GM19324 (cell line): ENCODE measurements at regions not wholly inside any gene's neighbourhood (a gene's known extent, or its start where the extent isn't known, plus 50 kb on each side); places are given as distances from the start of the nearest gene placed in this dataset.
A peak's percentile ranks its signal among the peaks of the same experiment; 100 is the strongest.
"Not testable (repeated sequence)": the region's sequence is repeated elsewhere in the genome, so short reads cannot be mapped to it uniquely, and the experiment has no call there.

Source experiments
- ATAC-seq: cut with Tn5 transposase; IDR thresholded peaks from one replicate; pipeline ENCODE4 v1.9.1; 2021; ENCODE audit warnings: mild to moderate bottlenecking, moderate library complexity; ENCODE audit not compliant: unreplicated experiment, low FRiP score

DNA sequence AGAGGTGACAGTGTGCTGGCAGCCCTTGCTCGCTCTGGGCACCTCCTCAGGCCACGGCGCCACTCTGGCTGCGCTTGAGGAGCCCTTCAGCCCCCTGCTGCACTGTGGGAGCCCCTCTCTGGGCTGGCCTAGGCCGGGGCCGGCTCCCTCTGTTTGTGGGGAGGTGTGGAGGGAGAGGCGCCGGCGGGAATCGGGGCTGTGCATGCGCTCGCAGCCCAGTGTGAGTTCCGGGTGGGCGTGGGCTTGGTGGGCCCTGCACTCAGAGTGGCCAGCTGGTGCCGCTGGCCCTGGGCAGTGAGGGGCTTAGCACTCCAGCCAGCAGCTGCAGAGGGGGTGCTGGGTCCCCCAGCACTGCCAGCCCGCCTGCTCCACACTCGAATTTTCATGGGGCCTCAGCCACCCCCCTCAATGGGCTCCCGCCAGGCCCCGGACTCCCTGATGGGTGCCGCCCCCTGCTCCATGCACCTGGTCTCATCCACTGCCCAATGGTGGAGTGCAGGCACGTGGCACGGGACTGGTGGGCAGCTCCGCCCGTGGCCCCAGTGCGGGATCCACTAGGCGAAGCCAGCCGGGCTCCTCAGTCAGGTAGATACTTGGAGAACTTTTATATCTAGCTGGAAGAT is 96.7 kb upstream of the BET1 start:
- ATAC-seq = no peak

DNA sequence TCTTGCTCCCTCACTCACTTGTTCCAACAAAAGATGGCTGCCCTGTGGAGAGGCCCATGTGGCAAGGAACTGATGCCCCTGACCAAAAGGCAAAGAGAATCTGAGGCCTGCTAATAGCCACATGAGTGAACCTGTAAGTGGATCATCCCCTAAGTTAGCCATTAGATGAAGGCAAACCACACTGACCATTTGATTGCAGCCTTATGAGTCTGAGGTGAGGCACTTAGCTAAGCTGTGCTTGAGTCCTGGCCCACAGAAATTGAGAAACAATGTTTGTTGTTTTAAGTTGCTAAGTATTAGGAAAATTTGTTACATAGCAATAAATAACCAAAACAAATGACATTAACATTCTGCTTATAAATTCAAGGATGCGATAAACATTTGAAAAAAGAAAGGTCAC is 100.1 kb upstream of the BET1 start:
- ATAC-seq = no peak

DNA sequence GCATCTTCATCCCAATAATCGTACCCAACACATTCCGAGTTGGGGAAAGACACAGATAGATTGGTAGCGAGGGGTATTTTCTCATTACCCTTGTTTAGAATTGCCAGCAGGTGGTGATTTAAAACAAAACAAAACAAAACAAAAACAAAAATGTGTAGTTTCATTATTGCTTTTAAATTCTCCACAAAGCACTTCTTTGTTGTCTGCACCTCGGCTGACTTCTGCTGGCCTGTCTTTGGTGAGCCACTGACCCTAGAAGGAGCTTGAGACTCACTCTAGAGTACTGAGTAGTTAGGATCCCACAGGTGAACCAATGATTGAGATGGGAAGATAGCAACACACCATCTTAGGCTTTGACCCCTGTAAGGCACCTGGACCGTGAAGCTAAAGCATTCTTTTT is 105.4 kb upstream of the BET1 start:
- ATAC-seq = no peak

DNA sequence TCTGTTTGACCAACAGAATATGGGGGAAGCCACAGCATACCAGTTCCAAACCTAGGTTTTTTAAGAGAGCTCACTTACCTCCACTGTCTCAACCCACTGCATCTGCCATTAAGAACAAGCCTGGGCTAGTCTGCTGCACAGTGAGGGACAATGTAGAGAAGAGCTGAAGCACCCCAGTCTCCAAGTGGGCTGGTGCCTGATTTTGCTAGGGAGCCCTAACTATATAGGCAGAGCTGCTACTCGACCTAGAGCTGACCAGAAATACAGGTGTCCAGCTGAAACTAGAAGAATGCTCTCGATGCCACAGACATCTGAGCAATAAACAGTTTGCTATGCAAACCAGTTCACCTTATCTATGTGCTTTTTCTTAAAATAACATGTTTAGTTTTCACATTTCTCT is 106.9 kb upstream of the BET1 start:
- ATAC-seq = peak; percentile 86

DNA sequence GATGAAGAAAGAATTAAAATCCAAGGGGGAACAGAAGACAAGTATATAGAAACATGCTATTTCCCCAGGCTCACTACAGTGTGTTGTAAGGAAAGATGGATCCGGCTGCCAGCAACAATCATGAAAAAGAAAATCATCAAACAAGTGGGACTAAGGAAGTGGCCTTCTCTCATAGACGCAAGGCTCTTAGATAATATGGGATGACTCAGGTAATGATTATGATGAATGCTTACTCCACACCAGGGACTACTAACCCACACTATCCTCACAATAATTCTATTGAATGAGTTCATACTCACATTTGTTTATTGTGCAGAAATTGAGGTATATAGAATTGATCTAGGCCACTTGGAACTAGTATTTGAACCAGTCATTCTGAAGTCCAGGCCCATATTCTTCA is 111.2 kb upstream of the BET1 start:
- ATAC-seq = no peak

DNA sequence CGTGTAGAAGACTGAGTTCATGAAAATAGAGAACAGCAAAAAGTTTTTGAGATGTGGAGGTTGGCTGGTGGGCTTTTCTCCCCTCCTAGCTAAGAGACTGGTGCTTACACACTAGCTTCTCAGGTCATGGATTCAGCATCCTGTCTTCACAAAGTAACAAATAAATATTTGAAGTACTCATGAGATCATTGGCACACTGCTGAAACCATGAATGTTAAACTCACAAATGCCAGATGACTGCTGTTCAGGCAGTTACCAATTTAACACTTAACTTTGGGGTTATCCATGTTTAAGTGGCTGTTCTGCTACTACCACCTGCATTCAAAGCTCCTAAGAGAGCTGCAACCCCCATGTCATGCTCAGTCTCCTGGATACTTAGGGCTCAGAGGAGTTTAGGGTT is 119.0 kb upstream of the BET1 start:
- ATAC-seq = no peak

DNA sequence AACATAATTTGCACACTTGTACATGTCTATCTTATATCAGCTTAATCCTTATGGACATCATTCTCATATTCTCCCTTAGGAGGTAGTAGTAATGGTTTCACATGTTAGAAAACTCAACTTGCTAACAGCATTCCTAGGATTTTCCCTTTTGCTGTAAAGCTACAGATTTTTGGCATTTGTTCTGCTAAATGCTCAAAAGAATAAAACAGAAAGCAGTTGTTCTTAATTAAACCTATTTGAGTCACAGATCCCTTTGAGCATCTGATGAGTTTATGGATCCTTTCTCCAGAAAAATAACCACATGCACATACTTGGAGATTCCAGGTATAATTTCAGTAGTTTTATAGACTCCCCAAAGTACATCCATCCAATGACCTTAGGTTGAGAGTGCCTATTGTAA is 122.9 kb upstream of the BET1 start:
- ATAC-seq = no peak

DNA sequence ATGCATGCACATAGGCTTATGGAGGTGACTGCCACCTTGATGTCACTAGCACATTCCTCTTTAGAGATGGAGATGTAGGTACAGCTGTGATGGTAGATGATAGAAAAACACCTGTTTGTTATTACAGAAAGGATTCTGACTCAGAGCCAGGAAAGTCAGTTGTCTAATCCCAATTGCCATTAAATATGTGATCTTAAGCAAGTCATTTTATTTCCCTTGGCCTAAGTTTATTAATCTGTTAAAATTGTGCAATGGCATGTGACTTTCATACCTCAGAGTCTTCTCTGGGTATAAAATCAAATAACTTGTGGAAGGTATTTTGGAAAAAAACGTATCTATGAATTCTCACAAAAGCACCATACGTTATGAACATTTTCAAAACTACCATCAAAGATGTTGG is 123.9 kb upstream of the BET1 start:
- no peak for ATAC-seq

DNA sequence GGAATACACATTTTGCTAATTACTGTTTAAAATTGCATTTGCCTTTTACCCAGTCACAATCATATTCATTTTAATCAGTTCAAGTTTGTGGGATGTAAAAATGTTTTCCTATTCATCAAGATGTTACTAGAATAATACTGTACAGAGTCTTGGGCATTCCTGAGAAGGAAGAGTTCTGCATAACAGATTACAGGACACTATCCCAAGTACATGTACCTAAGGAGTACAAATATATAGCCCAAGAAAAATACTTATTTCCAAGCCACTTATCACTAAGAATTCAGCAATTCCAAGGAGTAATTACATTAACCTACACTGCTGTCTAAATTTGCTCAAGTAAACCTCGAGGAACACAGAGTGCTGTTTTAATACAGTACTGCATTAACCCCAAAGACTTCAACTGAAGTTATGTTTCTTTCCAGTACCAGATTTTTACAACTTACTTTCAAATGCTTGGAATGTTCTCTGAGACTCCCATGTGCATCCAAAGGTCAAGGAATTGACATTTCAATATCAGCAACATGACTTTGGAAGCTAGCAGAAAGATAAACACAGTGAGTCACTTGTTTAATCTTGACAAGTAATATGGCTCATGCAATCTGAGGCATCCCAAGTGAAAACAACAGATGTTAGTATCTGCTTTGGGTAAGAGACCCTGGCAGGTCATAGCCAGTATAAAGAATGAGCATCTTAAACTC is 125.4 kb upstream of the BET1 start:
- ATAC-seq = no peak

DNA sequence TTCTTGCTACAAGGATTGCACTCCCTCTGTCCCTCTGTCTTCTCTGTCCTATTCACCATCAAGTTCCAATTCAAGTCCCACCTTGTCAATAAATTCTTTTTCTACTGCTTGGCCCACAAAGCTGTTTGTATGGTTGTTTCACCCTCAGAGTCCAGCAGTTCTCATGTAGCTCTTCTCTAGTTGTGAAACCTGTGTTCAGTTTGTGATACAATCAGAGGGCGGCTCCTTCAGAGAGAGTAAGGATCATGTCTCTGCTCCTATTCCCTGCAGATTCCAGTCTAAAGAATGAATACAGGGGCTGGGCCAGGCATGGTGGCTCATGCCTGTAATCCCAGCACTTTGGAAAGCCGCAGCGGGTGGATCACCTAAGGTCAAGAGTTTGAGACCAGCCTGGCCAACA is 126.6 kb upstream of the BET1 start:
- ATAC-seq = no peak

DNA sequence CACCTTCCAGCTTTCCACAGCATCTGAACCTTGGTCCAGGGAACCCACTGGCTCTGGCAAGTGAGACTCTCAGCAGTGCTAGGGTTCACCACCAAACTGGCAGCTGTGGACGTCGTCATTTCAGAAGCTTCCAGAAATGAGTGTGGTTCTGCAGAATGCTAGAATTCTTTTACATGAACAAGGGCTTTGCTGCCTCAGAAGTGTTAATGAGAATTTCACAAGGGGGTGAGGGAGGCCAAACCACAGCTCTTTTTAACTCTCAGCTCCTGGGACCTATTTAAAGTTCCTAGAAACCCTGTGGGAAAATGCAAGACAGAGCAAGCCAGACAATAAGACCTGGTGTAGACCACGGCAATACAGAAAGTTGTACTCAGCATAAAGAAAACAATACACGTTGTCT is 129.3 kb upstream of the BET1 start:
- no peak for ATAC-seq

DNA sequence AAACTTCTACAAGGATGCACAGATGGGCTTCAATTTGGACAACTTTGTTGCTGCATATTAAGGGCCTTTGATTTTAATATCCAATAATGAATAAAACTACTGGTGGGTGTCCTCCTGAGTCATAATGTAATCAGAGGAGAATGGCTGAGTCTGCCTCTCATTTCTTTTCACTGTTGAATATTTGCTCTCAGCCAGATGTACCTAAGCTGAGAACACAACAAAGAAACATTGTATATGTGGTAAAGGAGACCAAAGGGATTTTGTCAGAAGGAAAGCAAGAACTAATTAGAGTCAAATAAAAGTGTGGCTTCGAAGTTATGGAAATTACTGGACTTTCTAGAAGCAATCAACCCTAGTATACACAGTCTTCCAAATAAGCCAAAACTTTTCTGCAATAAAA is 131.0 kb upstream of the BET1 start:
- ATAC-seq = no peak

DNA sequence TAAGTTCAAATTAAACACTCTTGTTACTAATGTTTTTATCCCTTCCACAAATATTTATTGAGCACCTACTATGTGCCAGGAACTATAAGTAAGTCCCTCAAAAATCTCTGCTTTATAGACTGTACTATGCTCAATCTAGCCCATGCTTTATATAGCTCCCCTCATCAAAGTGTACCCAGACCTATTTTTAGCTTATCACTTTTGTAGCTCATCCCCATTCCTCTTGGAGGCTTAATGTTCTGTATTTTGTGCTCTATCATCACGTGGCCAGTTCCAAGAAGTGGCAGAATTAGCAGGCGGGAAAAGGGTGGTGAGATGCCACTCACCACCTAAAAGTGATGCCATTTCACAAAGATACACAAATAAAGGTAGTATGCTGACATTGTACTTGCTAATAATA is 138.1 kb upstream of the BET1 start:
- no peak for ATAC-seq

DNA sequence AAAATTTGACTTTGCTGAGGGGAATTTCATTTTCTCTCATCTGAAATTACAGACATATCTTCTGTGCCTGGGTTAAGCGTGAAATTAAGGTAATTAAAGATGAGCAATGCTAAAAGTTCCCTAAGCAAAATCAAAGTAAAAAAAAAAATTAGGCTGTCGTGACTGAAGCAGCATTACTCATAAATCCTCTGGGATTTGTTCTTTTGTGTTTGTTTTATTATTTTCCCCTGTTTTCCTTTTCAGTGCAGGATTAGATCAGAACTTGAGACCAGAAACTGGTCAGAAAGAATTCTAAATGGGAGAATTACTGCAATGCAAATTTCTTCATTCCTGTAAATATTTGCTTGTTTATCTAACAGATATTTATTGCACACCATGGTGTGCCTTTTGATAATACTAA is 141.4 kb upstream of the BET1 start:
- no peak for ATAC-seq

DNA sequence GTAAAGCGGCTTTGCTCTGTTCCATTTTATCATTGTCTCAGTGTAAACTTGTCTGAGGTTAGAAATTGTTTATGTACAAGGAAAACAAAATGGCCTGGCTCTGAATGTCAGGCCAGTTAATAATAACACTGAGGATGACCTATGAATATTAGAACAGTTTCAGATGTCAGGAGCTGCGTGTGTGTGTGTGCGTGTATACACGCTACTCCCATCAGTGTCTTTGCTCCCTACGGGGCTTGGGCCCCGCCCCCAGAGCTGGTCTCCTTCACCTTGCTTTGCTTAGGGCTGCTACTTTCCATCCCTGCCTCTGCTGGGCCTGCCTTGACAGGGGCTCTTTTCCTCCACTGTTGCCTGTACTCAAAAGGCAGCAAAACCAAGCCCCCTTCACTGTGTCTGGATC is 142.3 kb upstream of the BET1 start:
- no peak for ATAC-seq

DNA sequence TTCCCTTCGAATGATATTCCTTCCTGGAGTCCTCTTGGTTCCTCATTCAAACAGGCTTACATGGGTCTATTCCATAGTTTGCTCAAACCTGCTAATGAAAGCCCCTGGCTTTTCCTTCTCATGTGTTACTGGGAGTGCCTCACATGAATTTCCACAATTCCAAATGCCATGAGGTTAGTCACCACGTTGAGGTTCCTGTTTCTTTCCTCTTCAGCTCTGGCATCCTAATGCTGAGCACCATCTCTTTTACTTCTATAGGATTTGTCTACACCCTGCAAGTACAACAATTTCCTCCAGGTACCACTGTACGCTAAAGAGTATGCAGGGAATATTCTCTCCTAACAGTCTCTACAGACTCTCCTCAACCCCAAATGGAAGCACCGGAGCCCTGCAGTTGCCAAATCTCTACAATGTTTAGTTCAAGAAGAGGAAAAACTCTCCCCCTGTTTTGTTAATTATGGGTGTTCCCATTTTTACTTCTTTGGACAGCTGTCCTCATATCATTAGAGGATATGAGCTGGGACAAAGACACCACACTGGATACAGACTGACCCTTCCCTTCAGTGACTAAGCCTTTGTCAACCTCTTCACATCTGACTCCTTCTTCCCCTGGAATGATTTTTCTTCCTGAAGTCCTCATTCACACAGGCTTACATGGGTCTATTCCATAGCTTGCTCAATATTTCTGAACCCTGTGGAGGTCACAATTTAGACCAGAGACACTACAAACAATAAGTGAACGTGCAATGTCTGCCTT is 145.8 kb upstream of the BET1 start:
- ATAC-seq = no peak

DNA sequence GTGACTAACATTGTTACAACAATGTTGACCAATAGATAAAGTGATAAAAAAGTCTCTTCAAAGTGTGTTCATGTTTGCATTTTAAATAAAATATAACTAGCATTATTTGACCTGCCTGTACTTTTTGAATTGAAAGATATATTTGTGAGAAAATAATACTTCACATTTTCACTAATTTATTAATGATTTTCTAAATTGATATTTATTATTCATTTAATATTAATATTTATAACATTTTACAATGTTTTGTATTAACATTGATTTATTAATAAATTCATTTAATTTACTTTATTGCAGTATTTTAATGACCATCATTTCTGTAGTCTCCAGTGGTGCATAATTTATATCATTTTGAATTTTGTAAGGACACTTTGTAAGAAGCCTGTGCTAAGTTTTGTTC is 150.0 kb upstream of the BET1 start:
- ATAC-seq = no peak

DNA sequence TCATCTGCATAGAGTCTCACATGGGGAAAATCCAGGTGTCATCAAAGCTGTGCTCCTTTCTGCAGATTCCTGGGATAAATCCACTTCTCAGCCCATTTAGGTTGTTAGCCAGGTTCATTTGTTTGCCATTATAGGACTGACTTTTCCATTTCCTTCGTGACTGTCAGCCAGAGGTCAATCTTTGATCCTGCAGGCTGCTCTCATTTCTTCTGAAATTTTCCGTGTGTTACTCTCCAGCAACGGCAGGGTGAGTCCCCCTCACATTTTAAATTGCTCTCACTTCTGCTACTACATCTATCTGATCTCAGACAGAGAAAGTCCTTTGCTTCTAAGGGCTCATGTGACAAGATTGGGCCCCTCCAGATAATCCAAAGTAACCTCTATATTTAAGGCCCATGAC is 150.7 kb upstream of the BET1 start:
- no peak for ATAC-seq

DNA sequence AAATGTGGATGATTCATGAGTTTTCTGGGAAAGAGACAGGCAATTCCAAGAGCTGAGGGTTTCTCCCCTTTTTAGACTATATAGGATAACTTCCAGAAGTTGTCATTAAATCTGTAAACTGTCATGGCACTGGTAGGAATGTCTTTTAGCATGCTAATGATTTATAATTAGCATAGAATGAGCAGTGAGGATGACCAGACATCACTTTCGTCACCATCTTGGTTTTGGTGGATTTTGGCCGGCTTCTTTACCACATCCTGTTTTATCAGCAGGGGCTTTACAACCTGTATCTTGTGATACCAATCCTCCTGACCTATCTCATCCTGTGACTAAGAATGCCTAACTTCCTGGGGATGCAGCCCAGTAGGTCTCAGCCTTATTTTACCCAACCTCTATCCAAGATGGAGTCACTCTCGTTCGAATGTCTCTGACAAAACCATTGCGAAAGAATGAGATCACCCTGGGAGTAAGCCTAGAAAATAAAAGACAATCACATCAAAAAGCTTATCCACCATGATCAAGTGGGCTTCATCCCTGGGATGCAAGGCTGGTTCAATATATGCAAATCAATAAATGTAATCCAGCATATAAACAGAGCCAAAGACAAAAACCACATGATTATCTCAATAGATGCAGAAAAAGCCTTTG is 153.6 kb upstream of the BET1 start:
- not testable (repeated sequence) for ATAC-seq

DNA sequence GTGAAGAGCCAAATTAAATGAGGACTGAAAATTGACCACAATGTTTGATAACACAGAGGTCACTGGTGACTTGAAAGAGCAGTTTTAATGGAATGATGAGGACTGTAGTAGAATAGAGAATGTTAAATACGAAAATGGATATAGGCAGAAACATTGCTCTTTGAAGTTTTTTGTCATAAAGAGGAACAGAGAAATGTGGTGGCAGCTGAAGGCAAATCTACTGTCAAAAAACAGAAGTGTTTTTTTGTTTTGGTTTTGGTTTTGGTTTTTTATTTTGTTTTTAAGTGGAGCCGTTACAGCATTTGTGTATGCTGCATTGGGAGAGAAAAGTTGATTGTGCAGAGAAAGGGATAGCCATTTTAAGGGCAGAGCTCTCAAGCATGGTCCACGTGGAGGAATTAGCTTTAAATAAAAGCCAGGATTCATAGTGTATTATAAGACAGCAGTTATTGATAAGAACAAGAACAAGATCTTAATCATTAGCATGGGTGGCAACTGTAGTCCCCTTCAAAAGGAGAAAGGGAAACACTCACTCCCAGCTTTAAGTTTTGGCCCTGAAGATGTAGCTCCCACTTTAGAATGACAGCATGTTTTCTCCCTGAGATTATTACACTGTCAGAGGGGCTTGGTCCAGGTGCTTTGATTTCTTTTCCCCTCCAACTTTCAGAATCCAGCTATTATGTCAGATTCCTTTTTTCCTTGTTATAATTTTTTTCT is 156.7 kb upstream of the BET1 start:
- peak; percentile 98 for ATAC-seq

DNA sequence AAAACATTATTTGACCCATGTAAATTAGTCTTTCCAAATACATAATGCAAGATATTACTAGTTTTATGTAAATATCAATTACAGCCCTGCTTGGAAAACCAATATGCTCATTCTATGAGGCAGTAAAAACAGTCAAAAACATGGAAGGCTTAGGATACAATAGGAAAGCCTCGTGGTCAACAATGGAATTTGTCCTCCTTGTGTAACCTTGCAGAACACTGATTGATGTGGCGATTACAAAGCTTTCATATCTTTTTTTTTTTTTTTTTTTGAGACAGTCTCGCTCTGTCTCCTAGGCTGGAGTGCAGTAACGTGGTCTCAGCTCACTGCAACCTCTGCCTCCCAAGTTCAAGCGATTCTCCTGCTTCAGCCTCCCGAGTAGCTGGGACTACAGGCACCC is 157.3 kb upstream of the BET1 start:
- ATAC-seq = no peak
